HEK293 (cell line): ENCODE measurements at regions not wholly inside any gene's neighbourhood (a gene's known extent, or its start where the extent isn't known, plus 50 kb on each side); places are given as distances from the start of the nearest gene placed in this dataset.

ENCODE experiments used
- CTCF ChIA-PET: fragments of 350-600 bp; formaldehyde crosslinking; extraction: SDS; loops from one replicate; lab custom pipeline; 2021; ENCODE audit warnings: antibody characterized with exemption; lab: Yijun Ruan, JAX
- POLR2A ChIA-PET: fragments of 300-600 bp; formaldehyde crosslinking; extraction: SDS; loops from one replicate; lab custom pipeline; 2020; ENCODE audit warnings: antibody characterized with exemption, inconsistent platforms; lab: Yijun Ruan, JAX
- H3K27ac ChIP-seq: fragments of 200-500 bp; sonication (Bioruptor generic); 2 replicates; pipeline ENCODE4 v1.5.1; 2014; ENCODE audit warnings: low read depth, low read length, control low read depth, inconsistent platforms; ENCODE audit errors: extremely low read depth
- H3K36me3 ChIP-seq, 2 experiments: fragments of 200-500 bp in 1 of 2; sonication (Bioruptor generic) in 1 of 2; 1 replicate in 1 of 2; 2 replicates in 1 of 2; pipeline ENCODE4 v1.5.1; 2014 to 2017; ENCODE audit warnings: inconsistent platforms in 2 of 2, low read length in 2 of 2; ENCODE audit not compliant: control insufficient read depth in 2 of 2, insufficient read depth in 1 of 2
- H3K4me1 ChIP-seq: fragments of 200-500 bp; sonication (Bioruptor generic); 2 replicates; pipeline ENCODE4 v1.5.1; 2014; ENCODE audit warnings: mild to moderate bottlenecking, low read length, inconsistent platforms; ENCODE audit not compliant: control insufficient read depth, insufficient read depth
- H3K4me3 ChIP-seq: 2 replicates; pipeline ENCODE4 v1.5.1; 2011; ENCODE audit warnings: low read depth, mild to moderate bottlenecking, control low read depth, low read length, moderate library complexity
- H3K9me3 ChIP-seq: fragments of 200-500 bp; sonication (Bioruptor generic); 2 replicates; pipeline ENCODE4 v1.5.1; 2014; ENCODE audit warnings: low read depth, low read length, inconsistent platforms; ENCODE audit not compliant: control insufficient read depth, insufficient read depth
- GFI1B ChIP-seq: fragments of 450-650 bp; formaldehyde crosslinking; IDR thresholded peaks from 2 replicates; pipeline ENCODE4 v1.5.1; 2016; ENCODE audit warnings: missing biosample characterization, missing genetic modification characterization
- GLI2 ChIP-seq: fragments of 450-650 bp; formaldehyde crosslinking; IDR thresholded peaks from 2 replicates; pipeline ENCODE4; 2017; ENCODE audit warnings: missing biosample characterization, missing genetic modification characterization, low read depth, borderline replicate concordance
- SCRT1 ChIP-seq: fragments of 450-650 bp; formaldehyde crosslinking; IDR thresholded peaks from 2 replicates; pipeline ENCODE4 v1.5.1; 2016; ENCODE audit warnings: missing biosample characterization, missing genetic modification characterization, borderline replicate concordance
- YY2 ChIP-seq: fragments of 450-650 bp; formaldehyde crosslinking; IDR thresholded peaks from 2 replicates; pipeline ENCODE4 v1.5.1; 2016; ENCODE audit warnings: missing biosample characterization, missing genetic modification characterization
- ZBTB7A ChIP-seq: fragments of 450-650 bp; formaldehyde crosslinking; IDR thresholded peaks from 2 replicates; pipeline ENCODE4 v1.5.1; 2016; ENCODE audit warnings: low read depth, missing biosample characterization, missing genetic modification characterization
- ZNF10 ChIP-seq: fragments of 450-650 bp; formaldehyde crosslinking; IDR thresholded peaks from 2 replicates; pipeline ENCODE4 v1.5.1; 2017; ENCODE audit warnings: missing biosample characterization, missing genetic modification characterization
- ZNF16 ChIP-seq: fragments of 450-650 bp; formaldehyde crosslinking; IDR thresholded peaks from 2 replicates; pipeline ENCODE4 v1.5.1; 2016; ENCODE audit warnings: low read depth, missing biosample characterization, missing genetic modification characterization
- ZNF174 ChIP-seq: fragments of 450-650 bp; formaldehyde crosslinking; IDR thresholded peaks from 2 replicates; pipeline ENCODE4 v1.5.0; 2017; ENCODE audit warnings: missing biosample characterization, mild to moderate bottlenecking, missing genetic modification characterization
- ZNF221 ChIP-seq: fragments of 450-650 bp; formaldehyde crosslinking; IDR thresholded peaks from 2 replicates; pipeline ENCODE4 v1.5.1; 2017; ENCODE audit warnings: missing biosample characterization, missing genetic modification characterization, borderline replicate concordance
- ZNF248 ChIP-seq: fragments of 450-650 bp; formaldehyde crosslinking; IDR thresholded peaks from 2 replicates; pipeline ENCODE4 v1.5.1; 2017; ENCODE audit warnings: missing biosample characterization, missing genetic modification characterization
- ZNF274 ChIP-seq, 2 experiments: fragments of 200-500 bp in 1 of 2; fragments of 450-650 bp in 1 of 2; sonication (Bioruptor generic) in 1 of 2; formaldehyde crosslinking in 1 of 2; IDR thresholded peaks; 2 replicates each; pipeline versions ENCODE4 v1.5.1 to v1.6.1; 2014 to 2016; ENCODE audit warnings: borderline replicate concordance in 1 of 2, inconsistent platforms in 1 of 2, low read length in 1 of 2, missing biosample characterization in 1 of 2, missing genetic modification characterization in 1 of 2
- ZNF335 ChIP-seq: fragments of 450-650 bp; formaldehyde crosslinking; conservative IDR thresholded peaks from 2 replicates; pipeline ENCODE4 v1.5.1; 2016; ENCODE audit warnings: missing biosample characterization, missing genetic modification characterization
- ZNF341 ChIP-seq: fragments of 450-650 bp; formaldehyde crosslinking; IDR thresholded peaks from 2 replicates; pipeline ENCODE4; 2016; ENCODE audit warnings: low read depth, missing biosample characterization, missing genetic modification characterization
- ZNF37A ChIP-seq: fragments of 450-650 bp; IDR thresholded peaks from 2 replicates; pipeline ENCODE4 v1.5.1; 2018; ENCODE audit warnings: missing biosample characterization, missing genetic modification characterization
- ZNF391 ChIP-seq: fragments of 450-650 bp; formaldehyde crosslinking; IDR thresholded peaks from 2 replicates; pipeline ENCODE4 v1.5.1; 2016; ENCODE audit warnings: low read depth, missing biosample characterization, missing genetic modification characterization, borderline replicate concordance
- ZNF394 ChIP-seq: fragments of 450-650 bp; formaldehyde crosslinking; IDR thresholded peaks from 2 replicates; pipeline ENCODE4 v1.5.1; 2016; ENCODE audit warnings: missing biosample characterization, missing genetic modification characterization, mild to moderate bottlenecking, moderate library complexity, borderline replicate concordance
- ZNF404 ChIP-seq: fragments of 450-650 bp; formaldehyde crosslinking; IDR thresholded peaks from 2 replicates; pipeline ENCODE4 v1.5.1; 2017; ENCODE audit warnings: missing biosample characterization, missing genetic modification characterization
- ZNF473 ChIP-seq: fragments of 450-650 bp; formaldehyde crosslinking; IDR thresholded peaks from 2 replicates; pipeline ENCODE4 v1.5.1; 2017; ENCODE audit warnings: missing biosample characterization, missing genetic modification characterization
- ZNF48 ChIP-seq: fragments of 450-650 bp; formaldehyde crosslinking; IDR thresholded peaks from 2 replicates; pipeline ENCODE4 v1.5.1; 2016; ENCODE audit warnings: missing biosample characterization, missing genetic modification characterization
- ZNF747 ChIP-seq: fragments of 450-650 bp; formaldehyde crosslinking; IDR thresholded peaks from 2 replicates; pipeline ENCODE4 v1.5.1; 2016; ENCODE audit warnings: missing biosample characterization, missing genetic modification characterization
- ZSCAN30 ChIP-seq: fragments of 450-650 bp; IDR thresholded peaks from 2 replicates; pipeline ENCODE4 v1.5.1; 2018; ENCODE audit warnings: missing biosample characterization, mild to moderate bottlenecking, missing genetic modification characterization, moderate library complexity
- TF ChIP-seq, protein P1 (sequence below): fragments of 450-650 bp; formaldehyde crosslinking; IDR thresholded peaks from 2 replicates; pipeline ENCODE4 v1.5.1; 2017; ENCODE audit warnings: missing biosample characterization, missing genetic modification characterization
- TF ChIP-seq, protein P2 (sequence below): fragments of 450-650 bp; formaldehyde crosslinking; IDR thresholded peaks from 2 replicates; pipeline ENCODE4 v1.5.1; 2016; ENCODE audit warnings: missing biosample characterization, missing genetic modification characterization, borderline replicate concordance

DNA sequence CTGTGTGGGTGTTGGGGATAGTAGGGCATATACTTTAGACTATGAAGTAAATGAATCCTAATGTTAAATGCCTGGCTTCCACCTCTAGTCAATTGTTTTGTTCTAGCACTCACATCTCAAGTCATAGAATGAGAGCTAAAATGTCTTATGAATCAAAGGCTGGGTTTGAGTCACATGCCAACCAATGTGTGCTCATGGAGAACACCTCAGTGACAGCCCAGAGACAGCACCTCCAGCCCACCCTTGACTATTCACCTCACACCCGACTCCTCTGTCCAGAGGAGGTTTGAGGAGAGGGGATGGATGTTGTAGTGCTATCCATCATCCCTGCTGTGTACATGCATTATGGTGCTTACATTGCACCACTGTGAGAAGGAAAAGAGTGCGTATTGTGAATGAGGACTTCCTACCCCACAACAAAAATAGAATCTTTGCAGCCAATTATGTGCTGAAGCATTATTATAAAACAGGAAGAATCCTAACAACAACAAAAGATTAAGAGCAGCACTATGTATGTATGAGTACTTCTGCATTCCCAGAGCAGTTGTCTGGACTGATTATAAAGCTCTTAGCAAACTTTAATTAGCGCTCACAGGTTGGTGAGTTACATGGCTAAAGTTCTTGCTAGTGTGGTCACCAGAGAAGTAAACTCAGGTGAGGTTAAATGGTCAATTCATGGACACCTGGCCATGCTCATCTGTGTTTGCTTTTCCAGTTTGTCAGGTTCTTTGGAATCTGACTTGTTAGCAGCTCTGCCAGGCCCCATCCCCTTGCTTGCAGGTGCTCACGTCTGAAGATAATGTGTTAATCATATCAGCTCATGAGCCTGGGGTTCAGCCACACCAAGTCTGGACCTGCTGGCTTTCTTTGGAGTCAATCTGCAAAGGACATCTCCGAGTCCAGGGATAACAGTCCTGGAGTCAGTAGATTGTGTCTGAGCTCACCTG, 55.3 kb upstream of the NABP1 start:
- CTCF ChIA-PET: interaction anchor here (1.0 kb wide), 1 partner anchor 56 kb away, joined by 3 read pairs; no protein-coding TSS in a partner anchor

GRCh38 chr2:191625016-191625415, 52.9 kb upstream of the NABP1 start:
- no peak for TF ChIP-seq ZNF48 (tag by site-specific recombination)
- TF ChIP-seq ZNF37A (tag by site-specific recombination): no peak
- TF ChIP-seq ZNF391 (tag by site-specific recombination): no peak
- no peak for TF ChIP-seq ZSCAN30 (tag by site-specific recombination)
- TF ChIP-seq ZNF394 (tag by site-specific recombination): no peak
- TF ChIP-seq ZNF274 (IDR thresholded peaks at IDR 0.05; ENCODE audit: low read length): no peak
- TF ChIP-seq ZNF274 (tag by site-specific recombination; IDR thresholded peaks at IDR 0.05; ENCODE audit: borderline replicate concordance): no peak
- peak; percentile 51 for TF ChIP-seq ZNF341 (tag by site-specific recombination)
- TF ChIP-seq ZNF404 (tag by site-specific recombination): no peak
- TF ChIP-seq YY2: no peak
- no peak for TF ChIP-seq ZNF16
- TF ChIP-seq ZNF221 (tag by site-specific recombination): no peak
- TF ChIP-seq ZNF10 (tag by site-specific recombination): no peak
- TF ChIP-seq ZNF174 (tag by site-specific recombination): no peak
- TF ChIP-seq ZNF335: 0 out of 2 replicates have a peak, but pooled peaks have one; percentile 17
- no peak for TF ChIP-seq ZBTB7A (tag by site-specific recombination)
- Histone ChIP-seq H3K4me1 (no peaks in the 10 kb centered on the region; the same call in 1 of the 2 replicates), H3K36me3 (no peaks in the 10 kb centered on the region), H3K27ac (no peak overlapping the region), H3K9me3 (no peaks in the 10 kb centered on the region), H3K4me3 (no peak overlapping the region)
- POLR2A ChIA-PET: interaction anchor here (0.9 to 2.6 kb wide), 2 partner anchors 13 to 53 kb away, joined by 5 to 16 read pairs; partner anchors contain the start of gene NABP1
- CTCF ChIA-PET: interaction anchor here (0.6 kb wide), 2 partner anchors 62 to 85 kb away, joined by 3 read pairs; no protein-coding TSS in a partner anchor

More for the DNA sequence above, 55.3 kb upstream of the NABP1 start:
- Histone ChIP-seq H3K27ac (no peak overlapping the region), H3K4me3 (no peak overlapping the region), H3K4me1 (no peaks in the 10 kb centered on the region; the same call in 1 of the 2 replicates), H3K36me3 (no peaks in the 10 kb centered on the region), H3K9me3 (no peaks in the 10 kb centered on the region)
- POLR2A ChIA-PET: interaction anchor here (2.8 kb wide), 1 partner anchor 55 kb away, joined by 7 read pairs; the partner anchor contains the start of gene NABP1
- TF ChIP-seq ZNF473 (tag by site-specific recombination): no peak
- TF ChIP-seq ZNF747 (tag by site-specific recombination): no peak
- TF ChIP-seq SCRT1 (tag by site-specific recombination): no peak
- no peak for TF ChIP-seq GFI1B (tag by site-specific recombination)
- TF ChIP-seq, protein P1, sequence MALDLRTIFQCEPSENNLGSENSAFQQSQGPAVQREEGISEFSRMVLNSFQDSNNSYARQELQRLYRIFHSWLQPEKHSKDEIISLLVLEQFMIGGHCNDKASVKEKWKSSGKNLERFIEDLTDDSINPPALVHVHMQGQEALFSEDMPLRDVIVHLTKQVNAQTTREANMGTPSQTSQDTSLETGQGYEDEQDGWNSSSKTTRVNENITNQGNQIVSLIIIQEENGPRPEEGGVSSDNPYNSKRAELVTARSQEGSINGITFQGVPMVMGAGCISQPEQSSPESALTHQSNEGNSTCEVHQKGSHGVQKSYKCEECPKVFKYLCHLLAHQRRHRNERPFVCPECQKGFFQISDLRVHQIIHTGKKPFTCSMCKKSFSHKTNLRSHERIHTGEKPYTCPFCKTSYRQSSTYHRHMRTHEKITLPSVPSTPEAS (tag by site-specific recombination): no peak
- no peak for TF ChIP-seq GLI2 (tag by site-specific recombination)
- TF ChIP-seq, protein P2, sequence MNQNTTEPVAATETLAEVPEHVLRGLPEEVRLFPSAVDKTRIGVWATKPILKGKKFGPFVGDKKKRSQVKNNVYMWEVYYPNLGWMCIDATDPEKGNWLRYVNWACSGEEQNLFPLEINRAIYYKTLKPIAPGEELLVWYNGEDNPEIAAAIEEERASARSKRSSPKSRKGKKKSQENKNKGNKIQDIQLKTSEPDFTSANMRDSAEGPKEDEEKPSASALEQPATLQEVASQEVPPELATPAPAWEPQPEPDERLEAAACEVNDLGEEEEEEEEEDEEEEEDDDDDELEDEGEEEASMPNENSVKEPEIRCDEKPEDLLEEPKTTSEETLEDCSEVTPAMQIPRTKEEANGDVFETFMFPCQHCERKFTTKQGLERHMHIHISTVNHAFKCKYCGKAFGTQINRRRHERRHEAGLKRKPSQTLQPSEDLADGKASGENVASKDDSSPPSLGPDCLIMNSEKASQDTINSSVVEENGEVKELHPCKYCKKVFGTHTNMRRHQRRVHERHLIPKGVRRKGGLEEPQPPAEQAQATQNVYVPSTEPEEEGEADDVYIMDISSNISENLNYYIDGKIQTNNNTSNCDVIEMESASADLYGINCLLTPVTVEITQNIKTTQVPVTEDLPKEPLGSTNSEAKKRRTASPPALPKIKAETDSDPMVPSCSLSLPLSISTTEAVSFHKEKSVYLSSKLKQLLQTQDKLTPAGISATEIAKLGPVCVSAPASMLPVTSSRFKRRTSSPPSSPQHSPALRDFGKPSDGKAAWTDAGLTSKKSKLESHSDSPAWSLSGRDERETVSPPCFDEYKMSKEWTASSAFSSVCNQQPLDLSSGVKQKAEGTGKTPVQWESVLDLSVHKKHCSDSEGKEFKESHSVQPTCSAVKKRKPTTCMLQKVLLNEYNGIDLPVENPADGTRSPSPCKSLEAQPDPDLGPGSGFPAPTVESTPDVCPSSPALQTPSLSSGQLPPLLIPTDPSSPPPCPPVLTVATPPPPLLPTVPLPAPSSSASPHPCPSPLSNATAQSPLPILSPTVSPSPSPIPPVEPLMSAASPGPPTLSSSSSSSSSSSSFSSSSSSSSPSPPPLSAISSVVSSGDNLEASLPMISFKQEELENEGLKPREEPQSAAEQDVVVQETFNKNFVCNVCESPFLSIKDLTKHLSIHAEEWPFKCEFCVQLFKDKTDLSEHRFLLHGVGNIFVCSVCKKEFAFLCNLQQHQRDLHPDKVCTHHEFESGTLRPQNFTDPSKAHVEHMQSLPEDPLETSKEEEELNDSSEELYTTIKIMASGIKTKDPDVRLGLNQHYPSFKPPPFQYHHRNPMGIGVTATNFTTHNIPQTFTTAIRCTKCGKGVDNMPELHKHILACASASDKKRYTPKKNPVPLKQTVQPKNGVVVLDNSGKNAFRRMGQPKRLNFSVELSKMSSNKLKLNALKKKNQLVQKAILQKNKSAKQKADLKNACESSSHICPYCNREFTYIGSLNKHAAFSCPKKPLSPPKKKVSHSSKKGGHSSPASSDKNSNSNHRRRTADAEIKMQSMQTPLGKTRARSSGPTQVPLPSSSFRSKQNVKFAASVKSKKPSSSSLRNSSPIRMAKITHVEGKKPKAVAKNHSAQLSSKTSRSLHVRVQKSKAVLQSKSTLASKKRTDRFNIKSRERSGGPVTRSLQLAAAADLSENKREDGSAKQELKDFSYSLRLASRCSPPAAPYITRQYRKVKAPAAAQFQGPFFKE (tag by site-specific recombination): no peak
- no peak for TF ChIP-seq ZNF37A (tag by site-specific recombination)
- no peak for TF ChIP-seq ZNF248
- TF ChIP-seq, all 188 proteins: peak for 0
